Common myeloid progenitor, CD34-positive (primary cell): ENCODE measurements at regions not wholly inside any gene's neighbourhood (a gene's known extent, or its start where the extent isn't known, plus 50 kb on each side); places are given as distances from the start of the nearest gene placed in this dataset.

Experiments used
- CTCF ChIA-PET: fragments of 350-600 bp; sonication (Branson Sonifier 250); formaldehyde crosslinking; loops from one replicate; lab custom pipeline; 2021; ENCODE audit warnings: antibody characterized with exemption; lab: Charles Lee
- POLR2A ChIA-PET: fragments of 350-600 bp; sonication (Branson Sonifier 250); formaldehyde crosslinking; loops from one replicate; lab custom pipeline; 2021; ENCODE audit warnings: antibody characterized with exemption; lab: Charles Lee
- DNase-seq, 3 donors: peaks; one replicate each; pipeline versions ENCODE4 v3.0.0 to v3.0.0-alpha.2; 2013
- H3K27ac ChIP-seq, 2 experiments: 1 replicate in 1 of 2; 2 replicates in 1 of 2; pipeline ENCODE4 v1.7.0; 2013; ENCODE audit warnings: inconsistent platforms in 2 of 2, low read length in 2 of 2, mild to moderate bottlenecking in 2 of 2, low read depth in 1 of 2, moderate library complexity in 1 of 2; ENCODE audit not compliant: severe bottlenecking in 2 of 2, insufficient read depth in 1 of 2, poor library complexity in 1 of 2
- H3K27me3 ChIP-seq, 5 experiments: replicated peaks in 2 of 5; 1 replicate in 3 of 5; 2 replicates in 2 of 5; pipeline versions ENCODE4 v1.6.1 to v1.7.0; 2013; ENCODE audit warnings: low read length in 4 of 5, mild to moderate bottlenecking in 2 of 5, moderate library complexity in 2 of 5, inconsistent platforms in 1 of 5; ENCODE audit not compliant: insufficient read depth in 5 of 5, control insufficient read depth in 4 of 5
- H3K36me3 ChIP-seq, 4 experiments: 1 replicate in 2 of 4; 2 replicates in 2 of 4; pipeline versions ENCODE4 v1.6.1 to v1.7.0; 2013; ENCODE audit warnings: low read length in 3 of 4, control low read depth in 1 of 4, mild to moderate bottlenecking in 1 of 4; ENCODE audit not compliant: control insufficient read depth in 4 of 4, insufficient read depth in 4 of 4
- H3K4me1 ChIP-seq, 4 experiments: 1 replicate in 3 of 4; 2 replicates in 1 of 4; pipeline versions ENCODE4 v1.6.1 to v1.7.1; 2013; ENCODE audit warnings: low read length in 3 of 4, mild to moderate bottlenecking in 3 of 4, control low read depth in 1 of 4, inconsistent platforms in 1 of 4, moderate library complexity in 1 of 4; ENCODE audit not compliant: control insufficient read depth in 4 of 4, insufficient read depth in 4 of 4; ENCODE audit errors: control extremely low read depth in 1 of 4
- H3K4me3 ChIP-seq, 7 experiments: 1 replicate in 4 of 7; 2 replicates in 3 of 7; pipeline versions ENCODE4 v1.5.1 to v1.7.0; 2013; ENCODE audit warnings: mild to moderate bottlenecking in 7 of 7, low read length in 6 of 7, moderate library complexity in 6 of 7, inconsistent platforms in 2 of 7, low read depth in 2 of 7, control low read depth in 1 of 7; ENCODE audit not compliant: insufficient read depth in 4 of 7, control insufficient read depth in 1 of 7; ENCODE audit errors: extremely low read depth in 1 of 7
- H3K9me3 ChIP-seq, 5 experiments: 1 replicate in 4 of 5; 2 replicates in 1 of 5; pipeline versions ENCODE4 v1.6.1 to v1.7.1; 2013; ENCODE audit warnings: low read length in 4 of 5, mild to moderate bottlenecking in 2 of 5, inconsistent platforms in 1 of 5, low read depth in 1 of 5, moderate library complexity in 1 of 5; ENCODE audit not compliant: control insufficient read depth in 4 of 5, insufficient read depth in 2 of 5; ENCODE audit errors: control extremely low read depth in 1 of 5
- WGBS: methylation state at CpG from one replicate; pipeline ENCODE4 v1.1.5; 2013; ENCODE audit not compliant: insufficient coverage; 5-methylcytosine and 5-hydroxymethylcytosine counted together

GRCh38 chr11:115758011-115758410 lies 253.8 kb upstream of the CADM1 start:
- H3K9me3 ChIP-seq = no peaks in the 10 kb centered on the region
- no peak for DNase-seq
- H3K4me1 ChIP-seq = peaks cover 0 to 17% (median 6%) of the 10 kb centered on the region in 4 experiments
- WGBS = 100% methylated on average over 4 of the region's 8 CpGs
- H3K4me3 ChIP-seq = no peak overlapping the region
- H3K36me3 ChIP-seq = no peaks in the 10 kb centered on the region
- H3K27ac ChIP-seq = no peak overlapping the region
- H3K27me3 ChIP-seq = peaks cover 0 to 27% (median 17%) of the 10 kb centered on the region in 5 experiments
- POLR2A ChIA-PET = no interaction called here
- CTCF ChIA-PET = interaction anchor here (0.5 kb wide), 1 partner anchor 442 kb away, joined by 3 read pairs; no protein-coding TSS in a partner anchor

DNA sequence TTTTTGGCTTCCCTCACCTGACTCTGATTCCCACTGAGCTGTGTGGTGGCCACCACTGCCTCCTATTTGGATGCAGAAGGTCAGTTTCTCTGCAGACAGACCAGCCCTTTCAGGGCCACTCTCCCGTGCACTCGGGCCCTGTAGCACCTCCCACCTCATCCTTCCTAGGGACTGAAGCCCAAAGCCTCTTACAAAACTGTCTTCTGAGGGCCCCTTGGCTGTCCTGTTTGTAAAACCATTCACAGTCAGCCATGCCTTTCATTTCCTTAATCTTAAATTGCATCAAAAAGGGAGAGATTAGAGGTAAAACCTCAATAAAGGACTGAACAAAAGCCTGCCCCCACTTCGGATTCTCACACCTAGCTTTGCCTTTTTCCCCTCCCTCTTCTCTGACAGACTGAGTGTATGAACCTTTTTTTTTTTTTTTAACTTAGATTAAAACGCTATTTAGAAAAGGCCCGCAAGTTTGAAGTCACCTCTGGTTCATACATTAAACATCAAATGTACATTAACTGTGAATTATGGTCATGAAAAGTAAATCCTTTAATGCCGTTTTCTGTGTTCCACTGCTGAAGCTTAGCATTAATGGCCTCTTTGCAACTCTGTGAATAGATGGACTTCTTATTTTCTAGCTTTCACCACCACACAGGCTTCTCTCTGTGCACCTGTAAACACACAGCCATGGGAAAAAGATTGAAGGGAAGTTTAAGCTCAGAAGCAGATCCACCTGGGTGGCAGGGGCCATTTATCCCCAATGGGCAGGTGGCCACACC lies 247.2 kb upstream of the CADM1 start:
- Histone ChIP-seq H3K27me3 (peaks cover 0 to 39% (median 3%) of the 10 kb centered on the region in 5 experiments), H3K36me3 (no peaks in the 10 kb centered on the region), H3K9me3 (no peaks in the 10 kb centered on the region), H3K4me1 (no peaks in the 10 kb centered on the region), H3K4me3 (no peak overlapping the region), H3K27ac (no peak overlapping the region)
- DNase-seq = no peak
- POLR2A ChIA-PET = no interaction called here
- 51% methylated on average over 3 of the region's 6 CpGs for WGBS
- CTCF ChIA-PET = no interaction called here

- H3K4me3 ChIP-seq = no peak overlapping the region
- H3K36me3 ChIP-seq = no peaks in the 10 kb centered on the region
- 88% methylated on average over 12 of the region's 22 CpGs for WGBS
- H3K27ac ChIP-seq = no peak overlapping the region
- ChIA-PET POLR2A (no interaction called here), CTCF (no interaction called here)
- H3K27me3 ChIP-seq = peaks cover 0 to 38% (median 5%) of the 10 kb centered on the region in 5 experiments
- no peaks in the 10 kb centered on the region for H3K9me3 ChIP-seq
- no peaks in the 10 kb centered on the region for H3K4me1 ChIP-seq
- DNase-seq = no peak
Observed at GRCh38 chr11:115745610-115746512, 241.6 kb upstream of the CADM1 start.

GRCh38 chr11:115745066-115745465 lies 240.9 kb upstream of the CADM1 start:
- Histone ChIP-seq H3K4me1 (no peaks in the 10 kb centered on the region), H3K9me3 (no peaks in the 10 kb centered on the region), H3K27me3 (peaks cover 0 to 37% (median 5%) of the 10 kb centered on the region in 5 experiments), H3K36me3 (no peaks in the 10 kb centered on the region), H3K4me3 (no peak overlapping the region), H3K27ac (no peak overlapping the region)
- ChIA-PET POLR2A (no interaction called here), CTCF (no interaction called here)
- 76% methylated on average over 5 of the region's 7 CpGs for WGBS
- DNase-seq = no peak

DNA sequence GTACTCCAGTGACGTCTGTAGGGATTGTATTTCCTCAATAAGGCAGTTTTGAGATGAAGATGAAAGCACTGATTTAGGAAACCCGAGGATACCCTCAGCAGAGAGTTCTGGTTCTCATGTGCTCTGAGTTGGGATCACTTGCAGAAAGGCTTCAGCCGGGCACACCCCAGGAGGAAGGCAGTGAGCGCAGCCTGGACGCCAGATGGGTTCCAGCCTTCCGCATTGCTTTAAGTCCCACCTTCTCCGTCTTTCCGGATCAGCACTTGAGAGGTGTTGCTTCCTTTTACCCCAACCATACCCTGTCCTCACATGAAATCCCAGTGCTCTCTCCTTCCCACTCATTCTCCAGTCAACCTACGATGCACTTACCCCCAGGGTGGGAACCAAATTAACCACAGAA lies 239.5 kb upstream of the CADM1 start:
- no peak overlapping the region for H3K27ac ChIP-seq
- ChIA-PET POLR2A (no interaction called here), CTCF (no interaction called here)
- H3K27me3 ChIP-seq = peaks cover 0 to 28% (median 9%) of the 10 kb centered on the region in 5 experiments
- no peak for DNase-seq
- H3K36me3 ChIP-seq = no peaks in the 10 kb centered on the region
- no peaks in the 10 kb centered on the region for H3K4me1 ChIP-seq
- peaks cover 0 to under 1% (median 0%) of the 10 kb centered on the region in 5 experiments for H3K9me3 ChIP-seq
- no peak overlapping the region for H3K4me3 ChIP-seq
- 93% methylated on average over 8 of the region's 9 CpGs for WGBS

GRCh38 chr11:115741376-115742107 lies 237.3 kb upstream of the CADM1 start:
- H3K36me3 ChIP-seq = no peaks in the 10 kb centered on the region
- 92% methylated on average over 17 of the region's 17 CpGs for WGBS
- DNase-seq = no peak
- peaks cover 0 to 3% (median 0%) of the 10 kb centered on the region in 5 experiments for H3K9me3 ChIP-seq
- POLR2A ChIA-PET = no interaction called here
- CTCF ChIA-PET = no interaction called here
- no peak overlapping the region for H3K27ac ChIP-seq
- H3K4me1 ChIP-seq = no peaks in the 10 kb centered on the region
- H3K4me3 ChIP-seq = no peak overlapping the region
- H3K27me3 ChIP-seq = peaks cover 0 to 18% (median 9%) of the 10 kb centered on the region in 5 experiments
